Upper lobe of right lung (tissue), 1 donor: ENCODE measurements at regions not wholly inside any gene's neighbourhood (a gene's known extent, or its start where the extent isn't known, plus 50 kb on each side); places are given as distances from the start of the nearest gene placed in this dataset.

Source experiments
- ATAC-seq: fragments of 200-7000 bp; cut with Tn5 transposase; one replicate; pipeline ENCODE4 v1.9.1; 2020; ENCODE audit warnings: mild to moderate bottlenecking, moderate library complexity
- DNase-seq: peaks from one replicate; pipeline ENCODE4 v3.0.0-alpha.2; 2020
- H3K27ac ChIP-seq: fragments of 200-600 bp; one replicate; pipeline ENCODE4 v1.8.0; 2022
- H3K27me3 ChIP-seq: fragments of 200-600 bp; one replicate; pipeline ENCODE4 v1.8.0; 2022; ENCODE audit warnings: mild to moderate bottlenecking
- H3K36me3 ChIP-seq: fragments of 200-600 bp; one replicate; pipeline ENCODE4 v1.8.0; 2022
- H3K4me1 ChIP-seq: fragments of 200-600 bp; one replicate; pipeline ENCODE4 v1.8.0; 2022
- H3K4me3 ChIP-seq: fragments of 200-600 bp; one replicate; pipeline ENCODE4 v1.8.0; 2022; ENCODE audit warnings: mild to moderate bottlenecking
- H3K9me3 ChIP-seq: fragments of 200-600 bp; one replicate; pipeline ENCODE4 v1.8.0; 2022
- CTCF ChIP-seq: fragments of 200-600 bp; IDR thresholded peaks from one replicate; pipeline ENCODE4 v1.8.0; 2022; ENCODE audit warnings: antibody characterized with exemption
- intact Hi-C: fragments of 100-400 bp; cut with DNase I; formaldehyde crosslinking; loops from one replicate; pipeline ENCODE4 v1.11.0; 2022
- donor health status: DM: no; HTN: yes; CAD: no; lungs with severe emphysema.

GRCh38 chr5:68540798-68541590 lies 325.4 kb downstream of the PIK3R1 start:
- intact Hi-C loops: no loop called here
- no peak for ATAC-seq
- Histone ChIP-seq H3K9me3 (no peaks in the 10 kb centered on the region), H3K4me3 (no peak overlapping the region), H3K36me3 (no peaks in the 10 kb centered on the region), H3K27ac (no peak overlapping the region), H3K4me1 (no peaks in the 10 kb centered on the region), H3K27me3 (no peaks in the 10 kb centered on the region)
- no peak for TF ChIP-seq CTCF
- DNase-seq: no peak

GRCh38 chr5:68542207-68542606 lies 326.7 kb downstream of the PIK3R1 start:
- DNase-seq (no peak), ATAC-seq (no peak)
- TF ChIP-seq CTCF: no peak
- no peaks in the 10 kb centered on the region for H3K9me3 ChIP-seq
- no peaks in the 10 kb centered on the region for H3K36me3 ChIP-seq
- intact Hi-C loops: no loop called here
- H3K27me3 ChIP-seq: no peaks in the 10 kb centered on the region
- no peak overlapping the region for H3K27ac ChIP-seq
- no peak overlapping the region for H3K4me3 ChIP-seq
- no peaks in the 10 kb centered on the region for H3K4me1 ChIP-seq

- Histone ChIP-seq H3K27me3 (no peaks in the 10 kb centered on the region), H3K36me3 (no peaks in the 10 kb centered on the region), H3K4me3 (no peak overlapping the region), H3K9me3 (no peaks in the 10 kb centered on the region), H3K4me1 (no peaks in the 10 kb centered on the region), H3K27ac (no peak overlapping the region)
- ATAC-seq (peak; percentile 63), DNase-seq (no peak)
- intact Hi-C loops: no loop called here
- TF ChIP-seq CTCF: no peak
Observed at GRCh38 chr5:68543212-68543611, 327.7 kb downstream of the PIK3R1 start.

- intact Hi-C loops: no loop called here
- Histone ChIP-seq H3K36me3 (no peaks in the 10 kb centered on the region), H3K27me3 (no peaks in the 10 kb centered on the region), H3K27ac (no peak overlapping the region), H3K4me1 (no peaks in the 10 kb centered on the region), H3K9me3 (no peaks in the 10 kb centered on the region), H3K4me3 (no peak overlapping the region)
- DNase-seq (no peak), ATAC-seq (no peak)
- TF ChIP-seq CTCF: no peak
Observed at GRCh38 chr5:68544091-68544647, 328.6 kb downstream of the PIK3R1 start.

- intact Hi-C loops: no loop called here
- Histone ChIP-seq H3K4me3 (no peak overlapping the region), H3K4me1 (no peaks in the 10 kb centered on the region), H3K27me3 (no peaks in the 10 kb centered on the region), H3K36me3 (no peaks in the 10 kb centered on the region), H3K27ac (no peak overlapping the region), H3K9me3 (no peaks in the 10 kb centered on the region)
- DNase-seq (no peak), ATAC-seq (no peak)
- TF ChIP-seq CTCF: no peak
Observed at GRCh38 chr5:68544648-68545552, 329.3 kb downstream of the PIK3R1 start.
